SK-N-SH treated with all-trans-retinoic acid at 6 μM for 48 hours (cell line): ENCODE measurements at regions not wholly inside any gene's neighbourhood (a gene's known extent, or its start where the extent isn't known, plus 50 kb on each side); places are given as distances from the start of the nearest gene placed in this dataset.

Source experiments
- ATAC-seq: fragments of 200-7000 bp; cut with Tn5 transposase; 3 replicates; pipeline ENCODE4 v1.9.1; 2020; ENCODE audit warnings: mild to moderate bottlenecking, moderate library complexity
- ARNTL ChIP-seq: fragments of 450-650 bp; formaldehyde crosslinking; IDR thresholded peaks from 2 replicates; pipeline ENCODE4 v1.5.0; 2020; ENCODE audit warnings: low read depth, mild to moderate bottlenecking, moderate library complexity, borderline replicate concordance
- BACH2 ChIP-seq: fragments of 250-450 bp; sonication (Bioruptor Pico); IDR thresholded peaks from 2 replicates; pipeline ENCODE4 v1.9.0; 2021; ENCODE audit warnings: mild to moderate bottlenecking, borderline replicate concordance
- CSRNP3 ChIP-seq: fragments of 250-450 bp; sonication (Bioruptor Pico); IDR thresholded peaks from 2 replicates; pipeline ENCODE4 v1.5.1; 2021; ENCODE audit warnings: mild to moderate bottlenecking, moderate library complexity
- ESRRG ChIP-seq: fragments of 250-450 bp; sonication (Bioruptor Pico); IDR thresholded peaks from 2 replicates; pipeline ENCODE4 v1.6.1; 2021; ENCODE audit warnings: mild to moderate bottlenecking
- OSR1 ChIP-seq: fragments of 250-450 bp; sonication (Bioruptor Pico); IDR thresholded peaks from 2 replicates; pipeline ENCODE4 v1.8.0; 2022; ENCODE audit warnings: moderate library complexity, mild to moderate bottlenecking, inconsistent platforms
- PPARA ChIP-seq: fragments of 250-450 bp; sonication (Bioruptor Pico); IDR thresholded peaks from 2 replicates; pipeline ENCODE4 v1.5.0; 2020; ENCODE audit warnings: mild to moderate bottlenecking, borderline replicate concordance
- RARB ChIP-seq: fragments of 250-450 bp; sonication (Bioruptor Pico); IDR thresholded peaks from 2 replicates; pipeline ENCODE4 v1.8.0; 2021; ENCODE audit warnings: mild to moderate bottlenecking, moderate library complexity
- SNAI2 ChIP-seq: fragments of 250-450 bp; sonication (Bioruptor Pico); IDR thresholded peaks from 2 replicates; pipeline ENCODE4 v1.5.0; 2020; ENCODE audit warnings: mild to moderate bottlenecking, moderate library complexity
- TCF4 ChIP-seq: fragments of 250-450 bp; sonication (Bioruptor Pico); IDR thresholded peaks from 2 replicates; pipeline ENCODE4 v1.8.0; 2021; ENCODE audit warnings: mild to moderate bottlenecking, moderate library complexity, borderline replicate concordance
- TOX ChIP-seq: fragments of 250-450 bp; sonication (Bioruptor Pico); IDR thresholded peaks from 2 replicates; pipeline ENCODE4 v1.8.0; 2021; ENCODE audit warnings: mild to moderate bottlenecking, moderate library complexity, borderline replicate concordance
- TSHZ2 ChIP-seq: fragments of 250-450 bp; sonication (Bioruptor Pico); IDR thresholded peaks from 2 replicates; pipeline ENCODE4 v1.5.0; 2020; ENCODE audit warnings: mild to moderate bottlenecking, moderate library complexity
- ZC3H10 ChIP-seq: fragments of 250-450 bp; sonication (Bioruptor Pico); IDR thresholded peaks from 2 replicates; pipeline ENCODE4 v1.5.1; 2021; ENCODE audit warnings: mild to moderate bottlenecking, moderate library complexity
- ZFP3 ChIP-seq: fragments of 250-450 bp; sonication (Bioruptor Pico); IDR thresholded peaks from 2 replicates; pipeline ENCODE4 v1.5.0; 2020; ENCODE audit warnings: mild to moderate bottlenecking, moderate library complexity
- ZFP30 ChIP-seq: fragments of 450-650 bp; formaldehyde crosslinking; IDR thresholded peaks from 2 replicates; pipeline ENCODE4 v1.5.0; 2022; ENCODE audit warnings: mild to moderate bottlenecking, moderate library complexity
- ZNF565 ChIP-seq: fragments of 450-650 bp; formaldehyde crosslinking; conservative IDR thresholded peaks from 2 replicates; pipeline ENCODE4 v1.5.0; 2020; ENCODE audit warnings: low read depth, mild to moderate bottlenecking, moderate library complexity
- ZNF70 ChIP-seq: fragments of 450-650 bp; formaldehyde crosslinking; IDR thresholded peaks from 2 replicates; pipeline ENCODE4 v1.5.0; 2020; ENCODE audit warnings: mild to moderate bottlenecking, moderate library complexity
- ZNF8 ChIP-seq: fragments of 450-650 bp; formaldehyde crosslinking; IDR thresholded peaks from 2 replicates; pipeline ENCODE4 v1.5.0; 2020; ENCODE audit warnings: mild to moderate bottlenecking, moderate library complexity
- TF ChIP-seq, protein P1 (sequence below): fragments of 250-450 bp; sonication (Bioruptor Pico); IDR thresholded peaks from 2 replicates; pipeline ENCODE4 v1.8.0; 2021; ENCODE audit warnings: low read depth, mild to moderate bottlenecking, moderate library complexity, borderline replicate concordance
- TF ChIP-seq, protein P2 (sequence below): fragments of 250-450 bp; sonication (Bioruptor Pico); IDR thresholded peaks from 2 replicates; pipeline ENCODE4 v1.5.1; 2020; ENCODE audit warnings: low read depth, mild to moderate bottlenecking, moderate library complexity
- TF ChIP-seq, protein P3 (sequence below): fragments of 250-450 bp; sonication (Bioruptor Pico); IDR thresholded peaks from 2 replicates; pipeline ENCODE4 v1.8.0; 2020; ENCODE audit warnings: mild to moderate bottlenecking, moderate library complexity, borderline replicate concordance

- no peak for ATAC-seq
- TF ChIP-seq ZFP30 = no peak
These were observed 125.2 kb upstream of the MCHR2 start for GRCh38 chr6:100119261-100119660.

DNA sequence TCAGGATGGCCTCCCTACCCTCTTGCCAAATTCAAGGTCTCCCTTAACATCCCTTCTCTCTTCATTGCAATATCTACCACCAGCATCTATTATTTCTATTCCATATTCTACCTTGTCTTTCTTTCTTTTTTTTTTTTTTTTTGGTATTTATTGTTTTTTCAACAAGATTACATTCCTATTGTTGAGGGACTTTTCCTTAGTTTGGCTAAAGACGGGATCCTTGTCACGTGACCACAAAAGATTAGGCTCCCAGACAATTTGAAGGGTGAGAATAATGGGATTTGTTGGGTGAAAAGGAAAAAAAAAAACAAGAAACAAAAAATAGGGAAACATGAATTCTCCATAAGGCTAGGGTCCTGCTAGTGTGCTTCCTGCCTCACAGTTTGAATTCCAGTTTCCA is 124.3 kb upstream of the MCHR2 start:
- no peak for ATAC-seq
- TF ChIP-seq ZNF8 (CRISPR knock-in tag) = no peak
- TF ChIP-seq, protein P1, sequence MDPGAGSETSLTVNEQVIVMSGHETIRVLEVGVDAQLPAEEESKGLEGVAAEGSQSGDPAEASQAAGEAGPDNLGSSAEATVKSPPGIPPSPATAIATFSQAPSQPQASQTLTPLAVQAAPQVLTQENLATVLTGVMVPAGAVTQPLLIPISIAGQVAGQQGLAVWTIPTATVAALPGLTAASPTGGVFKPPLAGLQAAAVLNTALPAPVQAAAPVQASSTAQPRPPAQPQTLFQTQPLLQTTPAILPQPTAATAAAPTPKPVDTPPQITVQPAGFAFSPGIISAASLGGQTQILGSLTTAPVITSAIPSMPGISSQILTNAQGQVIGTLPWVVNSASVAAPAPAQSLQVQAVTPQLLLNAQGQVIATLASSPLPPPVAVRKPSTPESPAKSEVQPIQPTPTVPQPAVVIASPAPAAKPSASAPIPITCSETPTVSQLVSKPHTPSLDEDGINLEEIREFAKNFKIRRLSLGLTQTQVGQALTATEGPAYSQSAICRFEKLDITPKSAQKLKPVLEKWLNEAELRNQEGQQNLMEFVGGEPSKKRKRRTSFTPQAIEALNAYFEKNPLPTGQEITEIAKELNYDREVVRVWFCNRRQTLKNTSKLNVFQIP (CRISPR knock-in tag) = no peak

GRCh38 chr6:100117680-100118079 is 123.7 kb upstream of the MCHR2 start:
- TF ChIP-seq, protein P1 (CRISPR knock-in tag) = no peak
- TF ChIP-seq ARNTL (CRISPR knock-in tag) (no peak), BACH2 (CRISPR knock-in tag) (no peak), ZNF565 (no peak), ZFP30 (no peak), TCF4 (CRISPR knock-in tag) (no peak), ZFP3 (CRISPR knock-in tag) (no peak), ZC3H10 (CRISPR knock-in tag) (no peak), PPARA (CRISPR knock-in tag) (no peak), RARB (no peak), TSHZ2 (CRISPR knock-in tag) (no peak), SNAI2 (CRISPR knock-in tag) (no peak), OSR1 (CRISPR knock-in tag) (no peak)
- TF ChIP-seq, protein P2, sequence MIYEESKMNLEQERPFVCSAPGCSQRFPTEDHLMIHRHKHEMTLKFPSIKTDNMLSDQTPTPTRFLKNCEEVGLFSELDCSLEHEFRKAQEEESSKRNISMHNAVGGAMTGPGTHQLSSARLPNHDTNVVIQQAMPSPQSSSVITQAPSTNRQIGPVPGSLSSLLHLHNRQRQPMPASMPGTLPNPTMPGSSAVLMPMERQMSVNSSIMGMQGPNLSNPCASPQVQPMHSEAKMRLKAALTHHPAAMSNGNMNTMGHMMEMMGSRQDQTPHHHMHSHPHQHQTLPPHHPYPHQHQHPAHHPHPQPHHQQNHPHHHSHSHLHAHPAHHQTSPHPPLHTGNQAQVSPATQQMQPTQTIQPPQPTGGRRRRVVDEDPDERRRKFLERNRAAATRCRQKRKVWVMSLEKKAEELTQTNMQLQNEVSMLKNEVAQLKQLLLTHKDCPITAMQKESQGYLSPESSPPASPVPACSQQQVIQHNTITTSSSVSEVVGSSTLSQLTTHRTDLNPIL (CRISPR knock-in tag) = no peak
- TF ChIP-seq, protein P3, sequence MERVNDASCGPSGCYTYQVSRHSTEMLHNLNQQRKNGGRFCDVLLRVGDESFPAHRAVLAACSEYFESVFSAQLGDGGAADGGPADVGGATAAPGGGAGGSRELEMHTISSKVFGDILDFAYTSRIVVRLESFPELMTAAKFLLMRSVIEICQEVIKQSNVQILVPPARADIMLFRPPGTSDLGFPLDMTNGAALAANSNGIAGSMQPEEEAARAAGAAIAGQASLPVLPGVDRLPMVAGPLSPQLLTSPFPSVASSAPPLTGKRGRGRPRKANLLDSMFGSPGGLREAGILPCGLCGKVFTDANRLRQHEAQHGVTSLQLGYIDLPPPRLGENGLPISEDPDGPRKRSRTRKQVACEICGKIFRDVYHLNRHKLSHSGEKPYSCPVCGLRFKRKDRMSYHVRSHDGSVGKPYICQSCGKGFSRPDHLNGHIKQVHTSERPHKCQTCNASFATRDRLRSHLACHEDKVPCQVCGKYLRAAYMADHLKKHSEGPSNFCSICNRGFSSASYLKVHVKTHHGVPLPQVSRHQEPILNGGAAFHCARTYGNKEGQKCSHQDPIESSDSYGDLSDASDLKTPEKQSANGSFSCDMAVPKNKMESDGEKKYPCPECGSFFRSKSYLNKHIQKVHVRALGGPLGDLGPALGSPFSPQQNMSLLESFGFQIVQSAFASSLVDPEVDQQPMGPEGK (CRISPR knock-in tag) = no peak
- no peak for ATAC-seq

GRCh38 chr6:100116411-100117194 is 122.6 kb upstream of the MCHR2 start:
- ATAC-seq = peak; percentile 96
- TF ChIP-seq PPARA (CRISPR knock-in tag) = no peak
- TF ChIP-seq TOX (CRISPR knock-in tag) = no peak
- TF ChIP-seq OSR1 (CRISPR knock-in tag) = no peak
- TF ChIP-seq ZFP3 (CRISPR knock-in tag) = no peak
- no peak for TF ChIP-seq ZFP30
- TF ChIP-seq, protein P2 (CRISPR knock-in tag) = no peak
- TF ChIP-seq BACH2 (CRISPR knock-in tag) = no peak
- TF ChIP-seq, protein P3 (CRISPR knock-in tag) = no peak
- no peak for TF ChIP-seq CSRNP3 (CRISPR knock-in tag)
- no peak for TF ChIP-seq ZNF8 (CRISPR knock-in tag)
- no peak for TF ChIP-seq ZNF70 (CRISPR knock-in tag)
- TF ChIP-seq ESRRG (CRISPR knock-in tag) = no peak
